Psoas muscle (tissue), 7 donors: ENCODE measurements at regions not wholly inside any gene's neighbourhood (a gene's known extent, or its start where the extent isn't known, plus 50 kb on each side); places are given as distances from the start of the nearest gene placed in this dataset.

Source experiments
- ATAC-seq, 4 donors: fragments of 200-7000 bp; cut with Tn5 transposase; one replicate each; pipeline ENCODE4 v1.9.1; 2020; ENCODE audit warnings: moderate library complexity in 3 of 4, mild to moderate bottlenecking in 2 of 4
- DNase-seq, 2 donors: peaks; one replicate each; pipeline ENCODE4 v3.0.0-alpha.2; 2020
- H3K27ac ChIP-seq: fragments of 200-600 bp; one replicate; pipeline ENCODE4 v1.8.0; 2022
- H3K27me3 ChIP-seq, 3 donors: fragments of 200-600 bp in 1 of 3; one replicate each; pipeline versions ENCODE4 v1.6.1 to v1.8.0; 2013 to 2022; ENCODE audit warnings: low read length in 2 of 3, mild to moderate bottlenecking in 2 of 3, moderate library complexity in 1 of 3; ENCODE audit not compliant: insufficient read depth in 3 of 3
- H3K36me3 ChIP-seq, 2 donors: fragments of 200-600 bp in 1 of 2; one replicate each; pipeline versions ENCODE4 v1.6.1 to v1.8.0; 2013 to 2022; ENCODE audit warnings: low read depth in 1 of 2, mild to moderate bottlenecking in 1 of 2, moderate library complexity in 1 of 2; ENCODE audit not compliant: insufficient read depth in 1 of 2
- H3K4me1 ChIP-seq: fragments of 200-600 bp; one replicate; pipeline ENCODE4 v1.8.0; 2022
- H3K4me3 ChIP-seq: fragments of 200-600 bp; one replicate; pipeline ENCODE4 v1.8.0; 2022; ENCODE audit warnings: mild to moderate bottlenecking
- H3K9me3 ChIP-seq: fragments of 200-600 bp; one replicate; pipeline ENCODE4 v1.8.0; 2022
- WGBS, 3 donors: extraction: QIAGEN DNeasy Blood & Tissue Kit; methylation state at CpG; one replicate each; pipeline versions ENCODE4 v1.1.6 to v1.1.7; 2013; 5-methylcytosine and 5-hydroxymethylcytosine counted together
- intact Hi-C, 2 donors: fragments of 100-400 bp; cut with DNase I; formaldehyde crosslinking; loops; one replicate each; pipeline versions ENCODE4 v1.11.0 to v1.14.2; 2022
- TF ChIP-seq, protein P1 (sequence below): fragments of 200-600 bp; IDR thresholded peaks from one replicate; pipeline ENCODE4 v1.8.0; 2022; ENCODE audit warnings: antibody characterized with exemption
- donor health status: healthy with polysubstance abuse.
- donor health status: DM: no; HTN: no; CAD: no; lungs with moderate emphysema.
- donor health status: Bipolar disorder and iron deficiency.
- donor health status: healthy.
- donor health status: DM: yes; HTN: yes; CAD: no.
- donor health status: DM: no; HTN: no; CAD: no.
- donor health status: DM: yes; HTN: yes; CAD: no.

DNA sequence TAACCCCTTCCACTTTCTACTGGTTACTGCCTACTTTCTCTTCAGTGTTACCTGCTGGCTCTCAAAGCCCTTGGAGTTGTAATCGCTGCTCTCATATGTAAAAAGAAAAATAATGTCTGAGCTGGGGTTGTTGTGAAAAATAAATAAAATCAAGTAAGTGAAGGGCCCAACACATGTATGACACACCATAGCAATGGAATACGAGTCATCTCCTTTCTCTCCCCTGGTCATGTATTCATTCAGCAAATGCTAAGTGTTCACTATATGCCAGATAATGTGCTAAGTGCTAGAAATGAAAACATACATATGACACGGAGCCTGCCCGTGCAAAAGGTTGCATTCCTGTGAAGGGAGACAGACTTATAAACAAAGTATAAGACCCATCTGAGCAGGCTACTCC is 535.0 kb downstream of the RFC3 start:
- Histone ChIP-seq H3K4me1 (no peaks in the 10 kb centered on the region), H3K36me3 (no peaks in the 10 kb centered on the region), H3K27ac (no peak overlapping the region), H3K27me3 (no peaks in the 10 kb centered on the region), H3K9me3 (no peaks in the 10 kb centered on the region), H3K4me3 (no peak overlapping the region)
- ATAC-seq (no peak), DNase-seq (no peak)
- TF ChIP-seq, protein P1, sequence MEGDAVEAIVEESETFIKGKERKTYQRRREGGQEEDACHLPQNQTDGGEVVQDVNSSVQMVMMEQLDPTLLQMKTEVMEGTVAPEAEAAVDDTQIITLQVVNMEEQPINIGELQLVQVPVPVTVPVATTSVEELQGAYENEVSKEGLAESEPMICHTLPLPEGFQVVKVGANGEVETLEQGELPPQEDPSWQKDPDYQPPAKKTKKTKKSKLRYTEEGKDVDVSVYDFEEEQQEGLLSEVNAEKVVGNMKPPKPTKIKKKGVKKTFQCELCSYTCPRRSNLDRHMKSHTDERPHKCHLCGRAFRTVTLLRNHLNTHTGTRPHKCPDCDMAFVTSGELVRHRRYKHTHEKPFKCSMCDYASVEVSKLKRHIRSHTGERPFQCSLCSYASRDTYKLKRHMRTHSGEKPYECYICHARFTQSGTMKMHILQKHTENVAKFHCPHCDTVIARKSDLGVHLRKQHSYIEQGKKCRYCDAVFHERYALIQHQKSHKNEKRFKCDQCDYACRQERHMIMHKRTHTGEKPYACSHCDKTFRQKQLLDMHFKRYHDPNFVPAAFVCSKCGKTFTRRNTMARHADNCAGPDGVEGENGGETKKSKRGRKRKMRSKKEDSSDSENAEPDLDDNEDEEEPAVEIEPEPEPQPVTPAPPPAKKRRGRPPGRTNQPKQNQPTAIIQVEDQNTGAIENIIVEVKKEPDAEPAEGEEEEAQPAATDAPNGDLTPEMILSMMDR, result no peak
- WGBS, 3 donors, result 92 to 97% (median 95%) methylated on average over 4 of the region's 4 CpGs
- intact Hi-C loops, result no loop called here

GRCh38 chr13:34356686-34357434 is 538.9 kb downstream of the RFC3 start:
- Histone ChIP-seq H3K36me3 (no peaks in the 10 kb centered on the region), H3K9me3 (no peaks in the 10 kb centered on the region), H3K4me3 (no peak overlapping the region), H3K27ac (no peak overlapping the region), H3K27me3 (no peaks in the 10 kb centered on the region), H3K4me1 (no peaks in the 10 kb centered on the region)
- WGBS, 3 donors, result 85 to 88% (median 87%) methylated on average over 4 of the region's 4 CpGs
- no peak for ATAC-seq
- TF ChIP-seq, protein P1, result no peak
- no peak for DNase-seq
- intact Hi-C loops, result no loop called here

GRCh38 chr13:34357435-34358232 is 539.7 kb downstream of the RFC3 start:
- TF ChIP-seq, protein P1, result no peak
- no peaks in the 10 kb centered on the region for H3K36me3 ChIP-seq
- intact Hi-C loops, result no loop called here
- ATAC-seq, result peak in 1 of 4 donors; percentile 30
- no peak overlapping the region for H3K27ac ChIP-seq
- no peaks in the 10 kb centered on the region for H3K27me3 ChIP-seq
- whole genome bisulfite sequencing, 3 donors, result 45 to 52% (median 46%) methylated on average over 10 of the region's 10 CpGs
- H3K4me1 ChIP-seq, result no peaks in the 10 kb centered on the region
- H3K4me3 ChIP-seq, result no peak overlapping the region
- H3K9me3 ChIP-seq, result no peaks in the 10 kb centered on the region
- no peak for DNase-seq

- Histone ChIP-seq H3K36me3 (no peaks in the 10 kb centered on the region), H3K9me3 (no peaks in the 10 kb centered on the region), H3K27ac (no peak overlapping the region), H3K4me3 (no peak overlapping the region), H3K27me3 (no peaks in the 10 kb centered on the region), H3K4me1 (no peaks in the 10 kb centered on the region)
- intact Hi-C loops, result no loop called here
- 69 to 75% (median 71%) methylated on average over 2 of the region's 2 CpGs for WGBS, 3 donors
- no peak for ATAC-seq
- DNase-seq, result no peak
- TF ChIP-seq, protein P1, result no peak
These were observed 541.0 kb downstream of the RFC3 start for GRCh38 chr13:34358811-34359513.
